Kidney (tissue), 13 donors: ENCODE measurements at regions not wholly inside any gene's neighbourhood (a gene's known extent, or its start where the extent isn't known, plus 50 kb on each side); places are given as distances from the start of the nearest gene placed in this dataset.
A peak's percentile ranks its signal among the peaks of the same experiment; 100 is the strongest.

Experiments used
- DNase-seq, 5 donors: peaks; one replicate each; pipeline ENCODE4 v3.0.0-alpha.2; 2013 to 2020
- FAIRE-seq: peaks from 2 replicates; lab custom pipeline; 2012; peaks lifted over from hg19 to GRCh38; lab: Jason Lieb, UNC
- H3K27ac ChIP-seq, 2 donors: one replicate each; pipeline ENCODE4 v1.7.0; 2013; ENCODE audit warnings: low read depth in 2 of 2, low read length in 2 of 2, inconsistent platforms in 1 of 2
- H3K27me3 ChIP-seq: one replicate; pipeline ENCODE4 v1.7.1; 2013; ENCODE audit warnings: low read length, inconsistent platforms; ENCODE audit not compliant: control insufficient read depth, insufficient read depth
- H3K36me3 ChIP-seq, 3 donors: one replicate each; pipeline versions ENCODE4 v1.7.0 to v1.7.1; 2013; ENCODE audit warnings: low read length in 3 of 3, control low read depth in 1 of 3, inconsistent platforms in 1 of 3; ENCODE audit not compliant: insufficient read depth in 3 of 3, control insufficient read depth in 2 of 3
- H3K4me1 ChIP-seq, 3 donors: one replicate each; pipeline versions ENCODE4 v1.7.0 to v1.7.1; 2013; ENCODE audit warnings: low read length in 3 of 3, inconsistent platforms in 1 of 3, low read depth in 1 of 3; ENCODE audit not compliant: control insufficient read depth in 2 of 3, insufficient read depth in 2 of 3
- H3K4me3 ChIP-seq, 3 donors: one replicate each; pipeline versions ENCODE4 v1.7.0 to v1.8.1; 2013; ENCODE audit warnings: low read length in 3 of 3, control low read depth in 1 of 3, inconsistent platforms in 1 of 3
- H3K9ac ChIP-seq, 3 donors: one replicate each; pipeline versions ENCODE4 v1.7.0 to v1.7.1; 2013; ENCODE audit warnings: low read length in 3 of 3, control low read depth in 1 of 3, inconsistent platforms in 1 of 3
- H3K9me3 ChIP-seq, 3 donors: one replicate each; pipeline versions ENCODE4 v1.7.0 to v1.7.1; 2013; ENCODE audit warnings: low read length in 3 of 3, control low read depth in 1 of 3, inconsistent platforms in 1 of 3; ENCODE audit not compliant: control insufficient read depth in 2 of 3, insufficient read depth in 1 of 3
- CTCF ChIP-seq: IDR thresholded peaks from 3 replicates; pipeline ENCODE4 v1.5.1; 2012; ENCODE audit warnings: mild to moderate bottlenecking, moderate library complexity, borderline replicate concordance; ENCODE audit not compliant: insufficient read depth; ENCODE audit errors: extremely low read depth
- intact Hi-C: fragments of 100-400 bp; cut with DNase I; formaldehyde crosslinking; loops from one replicate; pipeline ENCODE4 v1.11.1; 2022
- donor health status: control.
- donor health status: control.
- donor health status: control.
- donor health status: control.
- donor health status: control.
- donor health status: DM: yes; HTN: yes; CAD: no.
- donor health status: Normal renal cell carcinoma (clear cell type).

GRCh38 chr14:60349663-60350365, 100.8 kb downstream of the PPM1A start:
- intact Hi-C loops: no loop called here
- TF ChIP-seq CTCF: peak; percentile 59
- peak in 3 of 5 donors; percentile 27 to 76 (median 72) for DNase-seq
- no peak overlapping the region for H3K27ac ChIP-seq
- H3K36me3 ChIP-seq: no peaks in the 10 kb centered on the region
- H3K27me3 ChIP-seq: no peaks in the 10 kb centered on the region
- peak; percentile 74 for FAIRE-seq
- H3K9ac ChIP-seq: peak overlapping the region in 1 of 3 donors; percentile 9
- H3K4me1 ChIP-seq: peaks cover 0 to 2% (median 0%) of the 10 kb centered on the region in 3 donors
- no peak overlapping the region for H3K4me3 ChIP-seq
- H3K9me3 ChIP-seq: no peaks in the 10 kb centered on the region

- Histone ChIP-seq H3K27ac (no peak overlapping the region), H3K36me3 (no peaks in the 10 kb centered on the region), H3K4me1 (peaks cover 0 to 2% (median 0%) of the 10 kb centered on the region in 3 donors), H3K9ac (peak overlapping the region in 1 of 3 donors; percentile 9), H3K9me3 (no peaks in the 10 kb centered on the region), H3K27me3 (no peaks in the 10 kb centered on the region), H3K4me3 (no peak overlapping the region)
- DNase-seq: peak in 1 of 5 donors; percentile 19
- TF ChIP-seq CTCF: no peak
- FAIRE-seq: no peak
- intact Hi-C loops: no loop called here
Measured at GRCh38 chr14:60350366-60350720, 101.3 kb downstream of the PPM1A start.

- no peak for FAIRE-seq
- no peak for TF ChIP-seq CTCF
Measured at GRCh38 chr14:60353420-60353819, 104.4 kb downstream of the PPM1A start.

More at GRCh38 chr14:60353420-60353819, 104.4 kb downstream of the PPM1A start:
- Histone ChIP-seq H3K27ac (no peak overlapping the region), H3K9me3 (no peaks in the 10 kb centered on the region), H3K27me3 (no peaks in the 10 kb centered on the region), H3K4me1 (no peaks in the 10 kb centered on the region), H3K36me3 (no peaks in the 10 kb centered on the region), H3K4me3 (no peak overlapping the region), H3K9ac (no peak overlapping the region)
- no peak for DNase-seq
- intact Hi-C loops: no loop called here
